HEK293T (cell line): ENCODE measurements at regions not wholly inside any gene's neighbourhood (a gene's known extent, or its start where the extent isn't known, plus 50 kb on each side); places are given as distances from the start of the nearest gene placed in this dataset.

ENCODE experiments used
- BHLHE40 ChIP-seq: fragments of 450-650 bp; IDR thresholded peaks from 2 replicates; pipeline ENCODE4 v1.6.1; 2016; ENCODE audit warnings: mild to moderate bottlenecking, moderate library complexity, borderline replicate concordance
- FOXA1 ChIP-seq: fragments of 450-650 bp; IDR thresholded peaks from 2 replicates; pipeline ENCODE4 v1.6.1; 2016; ENCODE audit warnings: mild to moderate bottlenecking
- FOXK2 ChIP-seq: fragments of 450-650 bp; IDR thresholded peaks from 2 replicates; pipeline ENCODE4 v1.6.1; 2016; ENCODE audit warnings: mild to moderate bottlenecking
- SP1 ChIP-seq: fragments of 450-650 bp; IDR thresholded peaks from 2 replicates; pipeline ENCODE4 v1.6.1; 2017
- ZNF384 ChIP-seq: fragments of 450-650 bp; IDR thresholded peaks from 2 replicates; pipeline ENCODE4 v1.6.1; 2016
- TF ChIP-seq, protein P1 (sequence below): fragments of 450-650 bp; IDR thresholded peaks from 2 replicates; pipeline ENCODE4 v1.6.1; 2016

DNA sequence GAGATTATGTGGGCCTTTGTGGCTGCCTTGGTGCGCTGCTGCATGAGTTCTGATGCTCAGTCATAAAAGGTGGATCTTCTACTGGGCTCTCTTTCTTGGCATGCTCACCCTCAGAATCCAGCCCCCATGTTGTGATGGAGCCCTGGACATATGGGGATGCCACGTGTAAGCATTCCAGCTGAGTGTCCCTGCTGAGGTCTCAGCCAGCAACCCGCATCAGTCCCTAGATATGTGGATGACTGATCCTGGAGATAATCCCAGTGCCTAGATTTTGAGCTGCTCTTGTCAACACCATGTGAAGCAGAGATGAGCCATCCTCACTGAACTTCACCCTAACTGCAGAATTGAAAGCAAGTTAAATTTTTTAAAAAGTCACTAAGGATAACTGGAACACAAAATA lies 390.1 kb downstream of the DMRT2 start:
- no peak for TF ChIP-seq ZNF384
- no peak for TF ChIP-seq FOXA1
- no peak for TF ChIP-seq BHLHE40
- TF ChIP-seq SP1: no peak
- TF ChIP-seq, protein P1, sequence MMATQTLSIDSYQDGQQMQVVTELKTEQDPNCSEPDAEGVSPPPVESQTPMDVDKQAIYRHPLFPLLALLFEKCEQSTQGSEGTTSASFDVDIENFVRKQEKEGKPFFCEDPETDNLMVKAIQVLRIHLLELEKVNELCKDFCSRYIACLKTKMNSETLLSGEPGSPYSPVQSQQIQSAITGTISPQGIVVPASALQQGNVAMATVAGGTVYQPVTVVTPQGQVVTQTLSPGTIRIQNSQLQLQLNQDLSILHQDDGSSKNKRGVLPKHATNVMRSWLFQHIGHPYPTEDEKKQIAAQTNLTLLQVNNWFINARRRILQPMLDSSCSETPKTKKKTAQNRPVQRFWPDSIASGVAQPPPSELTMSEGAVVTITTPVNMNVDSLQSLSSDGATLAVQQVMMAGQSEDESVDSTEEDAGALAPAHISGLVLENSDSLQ: no peak
- TF ChIP-seq FOXK2: no peak
